ENCODE measurements at regions not wholly inside any gene's neighbourhood (a gene's known extent, or its start where the extent isn't known, plus 50 kb on each side); places are given as distances from the start of the nearest gene placed in this dataset.

GRCh38 chr2:16911746-16912145, 246.1 kb upstream of the CYRIA start:
- TF ChIP-seq CTCF (conservative IDR thresholded peaks at IDR 0.05), result no peak
- TF ChIP-seq EZH2 (IDR thresholded peaks at IDR 0.05; ENCODE audit: low read depth), result no peak

All from PC-9 (cell line).